ENCODE measurements at regions not wholly inside any gene's neighbourhood (a gene's known extent, or its start where the extent isn't known, plus 50 kb on each side); places are given as distances from the start of the nearest gene placed in this dataset.

- Mint-ChIP-seq H3K27ac (no peak overlapping the region), H3K4me1 (no peaks in the 10 kb centered on the region), H3K9me3 (ENCODE audit: low read depth) (no peaks in the 10 kb centered on the region), H3K36me3 (no peaks in the 10 kb centered on the region), H3K27me3 (no peaks in the 10 kb centered on the region), H3K4me3 (no peak overlapping the region)
- no peak for DNase-seq
- no peak for ATAC-seq
- CTCF ChIA-PET = no interaction called here
Measured at GRCh38 chr19:16017138-16017490, 59.2 kb upstream of the TPM4 start.

GRCh38 chr19:16018106-16018755, 58.1 kb upstream of the TPM4 start:
- no peak overlapping the region for H3K27ac Mint-ChIP-seq
- no peaks in the 10 kb centered on the region for H3K36me3 Mint-ChIP-seq
- H3K4me1 Mint-ChIP-seq = no peaks in the 10 kb centered on the region
- no peak overlapping the region for H3K4me3 Mint-ChIP-seq
- CTCF ChIA-PET = no interaction called here
- ATAC-seq (no peak), DNase-seq (no peak)
- no peaks in the 10 kb centered on the region for H3K27me3 Mint-ChIP-seq
- no peaks in the 10 kb centered on the region for H3K9me3 Mint-ChIP-seq (ENCODE audit: low read depth)

GRCh38 chr19:16018801-16019551, 57.3 kb upstream of the TPM4 start:
- CTCF ChIA-PET = no interaction called here
- Mint-ChIP-seq H3K36me3 (no peaks in the 10 kb centered on the region), H3K4me1 (no peaks in the 10 kb centered on the region), H3K27me3 (no peaks in the 10 kb centered on the region), H3K4me3 (no peak overlapping the region), H3K9me3 (ENCODE audit: low read depth) (no peaks in the 10 kb centered on the region), H3K27ac (no peak overlapping the region)
- ATAC-seq (no peak), DNase-seq (no peak)

- Mint-ChIP-seq H3K36me3 (no peaks in the 10 kb centered on the region), H3K9me3 (ENCODE audit: low read depth) (no peaks in the 10 kb centered on the region), H3K4me1 (no peaks in the 10 kb centered on the region), H3K27me3 (no peaks in the 10 kb centered on the region), H3K27ac (no peak overlapping the region), H3K4me3 (no peak overlapping the region)
- CTCF ChIA-PET = interaction anchor here (0.5 kb wide), 1 partner anchor 21 kb away, joined by 4 read pairs; no protein-coding TSS in a partner anchor
- no peak for DNase-seq
- no peak for ATAC-seq
Measured at GRCh38 chr19:16019691-16020448, 56.4 kb upstream of the TPM4 start.

- Mint-ChIP-seq H3K36me3 (no peaks in the 10 kb centered on the region), H3K27me3 (peaks cover under 1% of the 10 kb centered on the region), H3K4me3 (no peak overlapping the region), H3K9me3 (ENCODE audit: low read depth) (no peaks in the 10 kb centered on the region), H3K27ac (no peak overlapping the region), H3K4me1 (no peaks in the 10 kb centered on the region)
- CTCF ChIA-PET = interaction anchor here (0.7 kb wide), 1 partner anchor 50 kb away, joined by 3 read pairs; no protein-coding TSS in a partner anchor
- DNase-seq (no peak), ATAC-seq (no peak)
Measured at GRCh38 chr19:16021796-16022195, 54.5 kb upstream of the TPM4 start.

- no peaks in the 10 kb centered on the region for H3K9me3 Mint-ChIP-seq (ENCODE audit: low read depth)
- no peak overlapping the region for H3K27ac Mint-ChIP-seq
- DNase-seq (no peak), ATAC-seq (no peak)
- H3K36me3 Mint-ChIP-seq = no peaks in the 10 kb centered on the region
- H3K4me1 Mint-ChIP-seq = no peaks in the 10 kb centered on the region
- CTCF ChIA-PET = no interaction called here
- no peak overlapping the region for H3K4me3 Mint-ChIP-seq
- peaks cover 3% of the 10 kb centered on the region for H3K27me3 Mint-ChIP-seq
Measured at GRCh38 chr19:16022251-16022650, 54.0 kb upstream of the TPM4 start.

GRCh38 chr19:16022681-16023080, 53.6 kb upstream of the TPM4 start:
- Mint-ChIP-seq H3K4me1 (peaks cover 2% of the 10 kb centered on the region), H3K9me3 (ENCODE audit: low read depth) (no peaks in the 10 kb centered on the region), H3K27ac (no peak overlapping the region), H3K27me3 (peaks cover 3% of the 10 kb centered on the region), H3K36me3 (no peaks in the 10 kb centered on the region), H3K4me3 (no peak overlapping the region)
- CTCF ChIA-PET = no interaction called here
- no peak for DNase-seq
- ATAC-seq = no peak

GRCh38 chr19:16023146-16023915, 53.0 kb upstream of the TPM4 start:
- Mint-ChIP-seq H3K4me3 (no peak overlapping the region), H3K9me3 (ENCODE audit: low read depth) (no peaks in the 10 kb centered on the region), H3K27me3 (peaks cover 3% of the 10 kb centered on the region), H3K36me3 (no peaks in the 10 kb centered on the region), H3K4me1 (peaks cover 2% of the 10 kb centered on the region), H3K27ac (no peak overlapping the region)
- DNase-seq (no peak), ATAC-seq (no peak)
- CTCF ChIA-PET = no interaction called here

- Mint-ChIP-seq H3K4me3 (no peak overlapping the region), H3K27ac (no peak overlapping the region), H3K27me3 (peaks cover 3% of the 10 kb centered on the region), H3K4me1 (peaks cover 2% of the 10 kb centered on the region), H3K9me3 (ENCODE audit: low read depth) (no peaks in the 10 kb centered on the region), H3K36me3 (no peaks in the 10 kb centered on the region)
- CTCF ChIA-PET = no interaction called here
- ATAC-seq (no peak), DNase-seq (no peak)
Measured at GRCh38 chr19:16024266-16025107, 51.8 kb upstream of the TPM4 start.

GRCh38 chr19:16025108-16026101, 50.9 kb upstream of the TPM4 start:
- no peak overlapping the region for H3K4me3 Mint-ChIP-seq
- no peaks in the 10 kb centered on the region for H3K9me3 Mint-ChIP-seq (ENCODE audit: low read depth)
- peaks cover 3% of the 10 kb centered on the region for H3K27me3 Mint-ChIP-seq
- no peak overlapping the region for H3K27ac Mint-ChIP-seq
- peaks cover 2% of the 10 kb centered on the region for H3K4me1 Mint-ChIP-seq
- CTCF ChIA-PET = interaction anchor here (0.5 kb wide), 1 partner anchor 1385 kb away, joined by 4 read pairs; no protein-coding TSS in a partner anchor
- DNase-seq = no peak
- peak; percentile 45 for ATAC-seq
- H3K36me3 Mint-ChIP-seq = no peaks in the 10 kb centered on the region

GRCh38 chr19:16026131-16026530, 50.2 kb upstream of the TPM4 start:
- CTCF ChIA-PET = interaction anchor here (0.5 kb wide), 1 partner anchor 1384 kb away, joined by 4 read pairs; no protein-coding TSS in a partner anchor
- Mint-ChIP-seq H3K4me1 (peaks cover 2% of the 10 kb centered on the region), H3K36me3 (no peaks in the 10 kb centered on the region), H3K27me3 (peaks cover 3% of the 10 kb centered on the region), H3K4me3 (no peak overlapping the region), H3K9me3 (ENCODE audit: low read depth) (no peaks in the 10 kb centered on the region), H3K27ac (no peak overlapping the region)
- DNase-seq = no peak
- ATAC-seq = no peak
